CD4-positive, alpha-beta T cell treated with Interleukin-17A for 1 hour (primary cell): ENCODE measurements at regions not wholly inside any gene's neighbourhood (a gene's known extent, or its start where the extent isn't known, plus 50 kb on each side); places are given as distances from the start of the nearest gene placed in this dataset.
"Not testable (repeated sequence)": the region's sequence is repeated elsewhere in the genome, so short reads cannot be mapped to it uniquely, and the experiment has no call there.

Source experiments
- DNase-seq: peaks from one replicate; pipeline ENCODE4 v3.0.0-alpha.2; 2020

DNA sequence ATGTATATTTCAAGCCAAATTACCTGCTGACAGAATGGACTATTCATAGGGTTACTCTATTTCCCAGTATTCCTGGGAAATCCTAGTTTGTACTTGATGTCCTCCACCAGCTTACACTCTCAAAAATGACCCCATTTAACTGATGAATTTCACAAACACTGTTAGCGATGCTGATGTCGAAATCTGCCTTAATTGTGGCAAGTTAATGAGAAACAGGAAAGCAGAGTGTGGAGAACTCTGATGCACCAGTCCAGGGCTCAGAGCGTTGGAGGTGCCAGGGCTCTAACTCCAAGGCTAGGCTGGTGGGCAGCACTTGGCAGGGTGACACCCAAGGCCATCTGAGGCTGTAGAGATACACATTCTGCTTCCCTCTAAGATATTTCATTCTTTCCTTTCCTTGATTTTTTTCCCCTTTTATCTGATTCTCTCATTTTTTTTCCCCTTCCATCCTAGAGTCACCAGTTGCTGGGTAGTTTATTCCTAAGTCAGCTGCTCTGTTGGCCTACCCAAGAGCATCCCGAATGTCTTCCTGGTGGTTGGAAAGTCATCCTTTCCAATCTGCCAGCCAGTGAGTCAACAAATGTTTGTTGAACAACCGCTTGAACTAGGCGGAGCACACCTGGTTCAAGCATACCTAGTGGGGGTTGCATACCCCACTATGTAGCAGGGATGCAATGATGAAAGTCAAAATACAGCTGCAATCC, 525.0 kb upstream of the NRP1 start:
- no peak for DNase-seq

DNA sequence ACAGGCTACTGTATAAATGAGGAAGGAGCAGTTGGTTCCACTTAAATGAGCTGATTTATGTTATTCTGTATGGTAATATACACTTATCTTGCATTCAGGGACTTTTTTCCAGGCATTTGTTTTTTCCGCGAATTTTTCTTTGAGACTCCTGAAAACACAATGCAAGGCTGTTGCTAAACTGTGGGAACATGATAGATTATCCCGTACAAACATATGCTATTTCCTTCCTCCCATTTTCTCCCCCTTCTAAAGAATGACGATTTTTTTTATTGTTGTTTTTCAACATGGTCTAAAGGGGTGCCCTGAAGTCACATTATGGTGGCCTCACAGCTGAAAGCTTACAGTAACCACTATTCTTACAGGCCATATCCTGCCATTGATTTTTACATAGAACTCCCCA, 523.9 kb upstream of the NRP1 start:
- no peak for DNase-seq

DNA sequence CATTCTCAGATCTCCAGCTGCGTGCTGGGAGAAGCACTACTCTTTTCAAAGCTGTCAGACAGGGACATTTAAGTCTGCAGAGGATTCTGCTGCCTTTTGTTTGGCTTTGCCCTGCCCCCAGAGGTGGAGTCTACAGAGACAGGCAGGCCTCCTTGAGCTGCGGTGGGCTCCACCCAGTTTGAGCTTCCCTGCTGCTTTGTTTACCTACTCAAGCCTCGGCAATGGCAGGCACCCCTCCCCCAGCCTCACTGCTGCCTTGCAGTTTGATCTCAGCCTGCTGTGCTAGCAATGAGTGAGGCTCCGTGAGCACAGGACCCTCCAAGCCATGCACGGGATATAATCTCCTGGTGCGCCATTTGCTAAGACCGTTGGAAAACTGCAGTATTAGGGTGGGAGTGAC, 518.8 kb upstream of the NRP1 start:
- DNase-seq: not testable (repeated sequence)

DNA sequence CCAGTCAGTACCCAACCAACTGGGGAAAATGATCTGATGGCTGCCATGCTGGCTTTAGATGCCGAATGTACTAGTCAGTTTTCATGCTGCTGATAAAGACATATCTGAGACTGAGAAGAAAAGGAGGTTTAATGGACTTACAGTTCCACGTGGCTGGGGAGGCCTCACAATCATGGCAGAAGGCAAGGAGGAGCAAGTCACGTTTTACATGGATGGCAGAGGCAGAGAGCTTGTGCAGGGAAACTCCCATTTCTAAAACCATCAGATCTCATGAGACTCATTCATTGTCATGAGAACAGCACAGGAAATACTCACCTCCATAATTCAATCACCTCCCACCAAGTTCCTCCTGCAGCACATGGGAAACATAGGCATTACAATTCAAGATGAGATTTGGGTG, 508.9 kb upstream of the NRP1 start:
- DNase-seq: no peak

DNA sequence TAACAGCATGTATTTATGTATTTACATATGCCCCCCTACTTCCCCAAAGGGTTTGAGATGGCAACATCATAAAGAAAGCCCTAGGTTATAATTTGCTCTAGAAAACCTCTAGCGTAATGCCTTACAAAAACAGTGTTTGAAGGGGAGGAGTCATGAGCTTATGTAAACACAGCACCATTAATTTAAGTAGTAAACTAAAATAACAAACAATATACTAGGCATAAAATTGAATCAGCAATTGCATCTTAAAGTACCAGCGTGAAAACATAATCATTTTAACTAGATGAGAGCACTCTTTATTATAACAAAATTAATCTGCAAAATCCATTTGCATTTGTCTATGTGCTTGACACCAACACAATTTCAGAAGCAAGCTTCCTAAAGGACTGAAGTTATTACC, 507.2 kb upstream of the NRP1 start:
- no peak for DNase-seq

DNA sequence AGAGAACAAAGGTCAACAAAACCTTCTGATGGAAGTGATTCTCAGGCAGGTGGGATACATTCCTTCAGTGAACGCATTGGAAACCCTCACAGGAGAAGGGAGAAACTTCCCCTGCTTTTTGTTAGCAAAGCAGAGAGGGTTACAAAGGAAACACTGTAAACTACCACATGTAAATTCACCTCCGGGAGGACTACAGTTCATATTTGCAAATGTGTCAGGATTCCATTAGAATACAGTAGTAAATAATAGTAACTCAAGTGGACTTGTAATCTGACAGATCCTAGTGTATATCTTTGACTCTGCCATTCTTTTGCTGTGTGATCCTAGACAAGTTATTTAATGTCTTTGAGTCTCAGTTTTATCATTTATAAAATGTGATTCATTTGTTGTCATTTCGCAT, 504.3 kb upstream of the NRP1 start:
- no peak for DNase-seq

DNA sequence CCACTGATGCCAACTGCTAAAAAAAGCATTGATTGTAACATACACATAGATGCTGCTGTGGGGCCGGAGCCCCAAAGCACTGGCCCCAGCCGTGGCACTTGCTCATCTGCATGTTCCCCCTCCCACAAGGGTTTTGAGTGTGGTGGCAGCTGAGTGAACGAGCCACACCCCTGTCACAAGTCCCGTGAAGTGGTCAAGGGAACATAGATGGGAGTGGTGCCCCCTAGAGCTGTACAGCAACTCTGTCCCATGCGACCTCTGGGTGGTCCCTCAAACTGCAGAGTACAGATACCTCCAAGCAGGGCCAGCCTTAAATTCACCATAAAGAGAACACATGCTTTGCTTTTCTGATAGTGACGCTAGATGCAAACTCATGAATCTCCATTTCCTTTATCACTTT, 503.3 kb upstream of the NRP1 start:
- DNase-seq: no peak

DNA sequence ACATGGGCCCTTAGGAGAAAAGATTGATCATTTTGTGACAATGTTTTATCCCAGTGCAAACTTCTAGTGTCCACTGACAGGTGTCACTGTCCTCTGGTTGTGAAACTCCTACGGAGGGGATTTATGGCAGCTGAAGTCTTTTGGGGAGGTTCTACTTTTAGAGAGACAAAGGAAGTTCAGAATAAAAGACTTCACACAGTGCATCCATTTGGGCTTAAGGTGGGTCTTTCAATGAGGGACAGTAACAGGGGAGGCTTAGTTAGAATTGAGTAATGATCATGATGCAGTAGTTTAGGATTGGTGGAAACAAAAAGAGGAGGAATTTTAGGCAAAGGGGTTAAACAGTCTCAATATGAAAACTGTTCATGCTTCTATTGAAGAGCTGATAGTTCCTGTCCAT, 501.1 kb upstream of the NRP1 start:
- DNase-seq: no peak

DNA sequence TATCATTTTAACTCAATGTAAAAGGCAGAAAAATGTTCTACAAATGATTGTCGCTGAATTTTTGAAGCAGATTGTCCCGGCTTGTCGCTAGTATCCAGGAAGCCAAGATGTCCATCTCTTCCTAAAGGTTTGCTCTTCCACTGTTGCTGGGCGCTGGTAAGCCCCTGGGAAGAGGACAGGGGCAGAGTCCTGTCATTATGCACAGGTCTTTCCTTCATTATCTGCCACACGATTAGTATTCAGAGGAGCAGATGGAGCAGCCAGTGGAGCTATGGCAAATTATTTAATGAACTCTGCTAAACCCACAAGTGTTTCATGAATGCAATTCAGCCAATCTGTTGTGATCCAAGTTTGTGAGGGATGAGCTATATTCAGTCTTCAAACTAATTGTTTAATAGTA, 499.1 kb upstream of the NRP1 start:
- DNase-seq: no peak

DNA sequence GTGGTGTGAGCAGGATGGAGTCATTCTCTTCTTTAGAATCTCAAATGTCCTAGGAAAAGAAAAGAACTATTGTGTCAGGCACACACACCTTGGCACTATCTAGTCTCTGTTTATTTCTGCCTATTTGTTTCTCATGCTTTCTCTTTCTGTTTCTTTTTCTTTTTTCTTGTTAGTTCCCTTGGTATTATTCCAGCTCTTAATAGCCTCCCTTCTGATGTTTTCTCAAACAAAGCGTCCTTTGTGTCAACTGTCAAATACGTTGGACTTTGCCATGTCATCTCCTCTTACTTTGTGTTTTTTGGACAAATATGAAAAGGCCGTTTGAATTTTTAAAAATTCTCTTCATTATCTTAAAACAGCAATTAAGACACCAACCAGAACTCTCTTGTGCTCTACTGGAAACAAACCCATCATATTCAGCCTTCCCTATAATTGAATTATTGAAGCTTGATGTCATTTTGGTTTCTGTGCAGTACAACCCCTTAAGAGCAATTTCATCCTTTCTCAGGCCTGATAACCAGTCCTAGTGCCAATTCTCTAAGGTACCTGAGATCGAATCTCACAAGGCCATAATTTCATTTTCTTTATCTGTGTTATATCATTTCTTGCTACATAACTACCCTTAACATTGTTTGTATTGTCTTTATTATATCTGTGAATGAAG, 497.8 kb upstream of the NRP1 start:
- no peak for DNase-seq

DNA sequence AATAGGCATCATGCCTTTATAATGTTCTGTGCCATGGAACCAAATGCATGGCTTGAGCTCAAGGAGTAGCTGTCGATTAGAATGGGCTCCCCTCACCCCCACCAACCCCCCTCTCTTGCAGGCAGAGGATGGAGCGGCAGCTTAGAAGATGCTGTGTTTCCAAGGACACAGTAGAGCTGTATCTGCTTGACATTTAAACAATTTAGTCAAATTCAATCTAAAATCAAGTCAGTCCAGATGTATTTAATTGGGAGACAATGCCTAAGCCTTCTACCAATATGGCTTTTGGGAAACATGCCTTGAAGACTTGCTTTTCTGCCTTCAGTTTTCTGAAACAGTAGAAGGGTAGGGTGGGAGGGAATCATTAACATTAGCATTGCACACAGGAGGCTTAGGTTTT, 497.1 kb upstream of the NRP1 start:
- DNase-seq: no peak

DNA sequence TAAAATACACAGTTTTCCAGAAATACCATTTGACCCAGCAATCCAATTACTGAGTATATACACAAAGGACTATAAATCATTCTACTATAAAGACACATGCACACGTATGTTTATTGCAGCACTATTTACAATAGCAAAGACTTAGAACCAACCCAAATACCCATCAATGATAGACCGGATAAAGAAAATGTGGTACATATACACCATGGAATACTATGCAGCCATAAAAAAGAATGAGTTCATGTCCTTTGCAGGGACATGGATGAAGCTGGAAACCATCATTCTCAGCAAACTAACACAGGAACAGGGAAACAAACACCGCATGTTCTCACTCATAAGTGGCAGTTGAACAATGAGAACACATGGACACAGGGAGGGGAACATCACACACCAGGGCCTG, 495.4 kb upstream of the NRP1 start:
- not testable (repeated sequence) for DNase-seq

DNA sequence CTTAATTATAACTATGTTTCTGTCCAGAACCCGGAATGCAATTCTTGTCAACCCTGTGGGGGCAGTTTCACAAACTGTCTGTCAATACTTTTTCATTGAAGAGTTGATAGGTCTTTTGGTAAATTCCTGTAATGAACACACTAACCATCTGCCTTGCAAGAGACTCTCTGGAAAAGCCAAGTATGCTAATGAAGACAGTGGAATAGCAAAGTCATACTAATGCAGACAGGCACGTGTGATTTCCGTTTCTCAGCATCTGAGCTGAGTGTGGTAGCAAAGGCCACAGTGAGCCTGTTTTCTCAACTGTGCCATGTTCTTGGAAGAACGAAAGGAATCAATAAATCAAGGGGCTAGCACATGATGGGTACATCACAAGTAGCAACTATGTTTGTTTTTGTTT, 494.1 kb upstream of the NRP1 start:
- no peak for DNase-seq

DNA sequence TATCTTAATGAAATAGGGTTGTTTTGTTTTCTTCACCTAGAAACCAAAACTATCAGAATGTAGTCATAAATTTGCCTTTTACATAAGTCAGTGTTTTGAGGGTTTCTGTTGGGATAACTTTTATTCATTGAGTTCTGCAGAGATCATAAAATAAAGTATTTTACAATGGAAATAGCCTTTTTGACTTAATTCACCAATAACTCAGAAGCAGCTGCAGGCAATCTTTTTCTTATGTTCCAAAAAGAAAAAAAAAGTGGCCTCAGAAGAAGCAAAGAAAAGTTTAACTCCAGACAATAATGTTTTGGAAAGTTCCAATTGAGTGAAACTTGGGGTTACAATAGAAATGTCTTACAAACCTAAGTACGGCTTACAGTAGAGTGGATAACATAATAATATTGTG, 491.7 kb upstream of the NRP1 start:
- no peak for DNase-seq

DNA sequence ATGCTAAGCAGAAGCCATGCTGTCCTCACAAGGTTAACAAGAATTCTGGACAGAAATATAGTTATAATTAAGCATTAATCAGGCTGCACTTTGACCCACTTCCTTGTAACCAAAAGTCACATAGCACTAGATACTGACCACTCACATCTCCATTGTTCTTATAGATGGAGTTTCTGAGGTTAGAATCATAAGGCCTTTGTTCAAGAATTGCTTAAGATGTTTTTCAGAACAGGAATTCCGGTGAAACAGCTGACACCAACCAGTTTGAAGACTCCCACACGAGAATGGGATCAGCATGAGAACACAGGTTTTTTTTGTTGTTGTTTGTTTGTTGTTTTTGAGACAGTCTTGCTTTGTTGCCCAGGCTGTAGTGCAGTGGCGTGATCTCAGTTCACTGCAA, 488.3 kb upstream of the NRP1 start:
- DNase-seq: no peak

DNA sequence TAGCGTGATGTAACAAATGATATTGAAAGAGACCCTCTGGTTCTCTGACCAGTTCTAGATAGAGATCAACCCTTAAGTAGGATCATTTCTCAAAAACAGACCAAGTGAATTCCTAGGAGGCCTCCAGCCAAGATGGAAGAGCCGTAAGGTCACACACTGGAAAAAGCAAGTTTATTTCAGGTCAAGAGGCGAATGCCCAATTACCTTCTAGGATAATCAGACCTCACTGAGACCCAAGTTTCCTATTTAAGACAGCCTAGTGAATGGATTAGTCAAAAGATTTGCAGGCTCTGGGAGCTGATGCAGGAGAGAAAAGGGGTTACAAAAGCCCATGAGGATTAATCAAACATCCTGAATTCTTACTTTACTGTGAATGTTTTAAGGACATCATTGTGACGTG, 486.1 kb upstream of the NRP1 start:
- no peak for DNase-seq

DNA sequence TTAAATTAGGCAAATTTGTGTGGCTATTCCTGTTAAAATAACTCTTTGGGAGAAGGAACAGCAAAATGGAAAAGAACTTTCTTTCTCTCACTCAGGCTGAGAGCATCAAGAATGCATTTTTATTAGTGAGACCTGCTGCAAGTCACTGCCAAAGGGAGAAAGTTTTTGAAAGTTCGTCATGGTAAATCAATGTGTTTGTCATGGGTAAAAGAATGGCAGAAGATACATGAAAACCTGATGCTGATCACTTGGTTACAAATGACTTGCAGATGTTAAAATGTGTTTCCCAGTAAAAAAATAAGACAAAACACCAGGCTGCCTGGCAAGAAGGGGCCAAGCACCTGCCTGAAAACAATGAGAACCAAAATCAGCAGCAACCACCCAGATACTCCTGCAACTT, 484.7 kb upstream of the NRP1 start:
- no peak for DNase-seq

DNA sequence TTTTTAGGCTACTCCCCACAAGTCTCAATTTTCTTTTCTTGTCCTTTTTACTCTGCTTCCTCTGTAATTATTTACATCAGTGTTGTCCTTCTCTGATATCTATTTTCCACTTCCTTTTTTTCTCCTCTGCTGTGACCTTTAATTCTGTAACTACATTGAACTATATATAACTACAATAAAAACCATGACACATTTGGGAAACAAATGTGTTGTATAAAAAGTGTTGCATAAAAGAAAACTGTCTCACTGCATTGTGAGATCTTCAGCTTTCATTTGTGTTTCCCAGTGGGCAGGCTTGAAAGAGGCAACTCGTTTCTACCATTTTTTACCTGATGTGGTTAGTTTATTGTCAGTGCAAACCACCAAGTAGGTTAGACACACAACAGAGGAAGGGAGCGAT, 483.9 kb upstream of the NRP1 start:
- no peak for DNase-seq

DNA sequence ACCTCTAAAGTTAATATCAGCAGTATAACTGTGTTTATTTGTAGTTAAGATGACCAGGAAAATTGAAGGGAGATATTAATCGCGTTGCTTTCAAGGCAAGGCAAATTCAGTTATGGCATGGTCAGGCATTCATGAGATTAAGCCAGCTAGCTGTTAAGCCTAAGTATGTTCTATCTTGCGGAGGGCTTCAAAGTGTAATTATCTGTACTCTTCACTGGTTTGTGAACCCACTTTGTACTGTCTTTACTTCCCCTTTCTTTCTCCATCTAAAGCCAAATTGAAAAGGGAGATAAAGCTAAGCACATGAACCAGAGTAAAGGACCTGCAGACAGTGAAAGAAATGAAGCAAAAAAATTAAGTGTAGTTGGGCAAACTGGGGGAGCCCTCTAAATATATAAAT, 483.1 kb upstream of the NRP1 start:
- DNase-seq: no peak

DNA sequence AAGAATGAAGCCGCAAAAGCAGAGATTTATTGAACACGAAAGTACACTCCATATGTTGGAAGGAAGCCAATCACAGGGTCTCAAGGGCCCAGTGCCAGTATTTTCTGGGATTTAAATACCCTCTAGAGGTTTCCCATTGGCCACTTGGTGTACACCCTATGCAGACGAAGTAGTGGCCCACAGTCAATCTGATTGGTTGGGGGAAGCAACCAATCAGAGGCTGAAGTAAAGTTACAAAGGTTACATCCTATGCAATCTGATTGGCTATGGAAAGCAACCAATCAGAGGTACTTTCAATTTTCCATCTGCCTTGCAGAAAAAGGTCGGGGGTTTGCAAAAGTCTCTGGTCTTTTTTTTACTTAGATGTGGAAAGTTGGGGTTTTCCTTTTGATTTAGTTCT, 481.3 kb upstream of the NRP1 start:
- DNase-seq: no peak

DNA sequence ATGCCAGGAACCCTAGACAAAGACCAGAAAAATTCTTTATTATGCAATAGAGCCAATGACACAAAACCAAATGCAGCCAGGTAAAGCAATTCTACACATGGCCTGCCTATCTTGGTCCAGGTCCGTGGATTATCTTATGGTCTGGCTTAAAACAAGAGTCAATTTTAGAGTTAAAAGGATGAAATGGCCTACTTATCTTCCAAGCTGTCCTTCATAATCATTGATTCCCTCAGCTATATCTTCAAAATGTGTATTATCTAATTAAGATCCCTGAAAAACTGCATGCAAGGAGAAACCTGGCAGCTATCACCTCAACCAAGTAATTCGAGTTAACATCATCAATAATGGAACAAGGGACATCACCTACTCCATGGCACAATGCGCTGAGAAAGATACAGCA, 479.4 kb upstream of the NRP1 start:
- DNase-seq: no peak

DNA sequence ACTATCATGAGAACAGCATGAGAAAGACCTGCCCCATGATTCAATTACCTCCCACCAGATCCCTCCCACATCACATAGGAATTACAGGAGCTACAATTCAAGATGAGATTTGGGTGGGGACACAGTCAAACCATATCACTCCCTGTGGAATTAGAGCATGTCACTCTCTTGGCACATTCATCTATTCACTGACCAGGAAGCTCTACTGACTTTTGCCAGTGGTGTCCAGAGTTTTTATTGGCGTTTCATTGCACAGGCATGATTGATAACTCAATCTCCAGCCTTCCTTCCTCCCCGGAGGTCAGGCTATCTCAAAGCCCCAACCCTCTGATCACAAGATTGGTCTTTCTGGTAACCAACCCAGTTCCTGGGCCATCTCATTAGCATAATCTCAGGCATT, 478.9 kb upstream of the NRP1 start:
- no peak for DNase-seq

DNA sequence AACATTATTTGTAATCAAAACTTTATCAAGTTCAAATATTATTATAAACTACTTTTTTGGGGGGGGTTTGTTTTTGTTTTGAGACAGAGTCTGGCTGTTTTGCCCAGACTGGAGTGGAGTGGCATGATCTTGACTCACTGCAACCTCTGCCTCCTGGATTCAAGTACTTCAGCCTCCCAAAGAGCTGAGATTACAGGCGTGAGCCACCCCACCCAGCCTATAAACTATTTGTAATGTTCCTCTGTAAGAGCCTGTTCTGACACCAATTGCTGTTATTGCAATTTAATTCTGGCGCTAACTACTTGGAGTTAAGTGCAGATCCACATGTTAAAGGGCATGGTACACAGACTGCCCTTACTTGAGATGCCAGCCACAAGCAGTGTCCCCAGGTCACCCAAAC, 478.1 kb upstream of the NRP1 start:
- DNase-seq: no peak

DNA sequence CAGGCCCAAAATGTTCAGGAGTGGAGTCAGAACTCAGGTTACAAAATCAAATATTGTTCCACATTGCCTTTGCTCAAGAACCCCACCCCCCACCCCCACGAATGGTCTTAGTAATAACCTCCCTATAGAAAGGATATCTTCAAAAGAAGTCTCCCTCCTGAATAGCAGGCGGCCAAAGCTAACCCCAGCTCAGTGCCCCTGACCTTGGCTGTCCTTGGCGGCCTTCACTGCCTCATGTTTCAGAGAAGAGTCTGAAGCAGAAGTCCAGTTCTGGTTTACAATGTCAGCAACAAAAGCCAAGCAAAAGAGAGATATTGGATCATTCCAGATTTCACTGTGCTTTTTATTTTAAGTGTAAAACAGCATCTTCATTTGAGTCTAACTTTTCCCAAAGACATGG, 476.5 kb upstream of the NRP1 start:
- no peak for DNase-seq

DNA sequence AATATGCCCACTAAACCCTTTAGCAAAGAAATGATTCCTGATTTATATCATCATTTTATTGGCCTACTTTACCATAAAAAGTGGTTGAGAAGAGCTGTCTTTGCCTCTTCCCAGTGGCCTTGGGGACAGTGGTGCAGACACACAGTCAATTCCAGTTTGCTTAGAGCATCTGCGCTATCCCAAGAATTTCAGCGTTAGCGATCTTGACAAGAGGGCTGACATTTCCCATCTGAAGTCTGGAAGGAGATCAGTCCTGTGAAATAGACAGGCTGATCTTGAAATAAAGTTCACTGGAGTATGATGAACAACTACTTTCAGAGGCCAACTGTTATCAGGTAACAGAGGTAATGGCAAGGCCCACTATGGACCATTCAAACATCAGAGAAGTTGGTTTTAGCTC, 475.3 kb upstream of the NRP1 start:
- no peak for DNase-seq
